ENCODE measurements at regions not wholly inside any gene's neighbourhood (a gene's known extent, or its start where the extent isn't known, plus 50 kb on each side); places are given as distances from the start of the nearest gene placed in this dataset.

DNA sequence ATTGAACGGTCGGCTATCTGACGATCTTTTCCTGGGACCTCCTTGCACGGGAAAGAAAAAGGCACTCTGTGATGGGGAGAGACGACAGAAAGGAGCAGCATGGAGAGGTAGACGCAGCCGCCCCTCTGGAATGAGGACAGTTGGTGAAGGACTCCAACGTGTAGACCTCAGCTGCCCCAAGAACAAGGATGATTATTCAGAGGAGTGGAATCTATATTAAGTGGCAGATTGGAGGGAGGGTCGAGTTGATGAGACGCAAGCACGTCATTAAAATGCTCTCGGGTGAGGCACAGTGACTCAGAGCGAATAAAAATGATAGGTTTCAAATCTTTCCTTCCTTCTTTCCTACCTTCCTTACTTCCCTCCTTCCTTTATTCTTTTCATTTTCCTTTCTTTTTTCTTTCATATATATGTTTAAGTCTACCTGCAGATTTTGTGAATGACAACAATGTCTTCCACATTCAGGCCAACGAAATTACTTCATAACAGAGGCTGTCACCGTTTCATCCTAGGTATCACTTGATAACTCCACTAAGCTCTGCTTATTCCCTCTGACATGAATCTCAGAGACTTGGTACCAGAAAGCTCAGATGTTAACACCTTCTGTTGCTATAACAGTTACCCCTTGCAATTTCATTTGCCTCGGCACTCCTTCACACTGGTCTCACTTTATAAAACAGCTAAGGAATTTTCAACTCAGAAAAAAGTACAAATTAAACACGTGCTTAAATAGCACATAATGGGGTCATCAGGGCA, 110.0 kb upstream of the PPARGC1A start:
- H3K27ac Mint-ChIP-seq (ENCODE audit: unreplicated experiment): no peak overlapping the region
- no peak overlapping the region for H3K4me3 Mint-ChIP-seq
- no peaks in the 10 kb centered on the region for H3K9me3 Mint-ChIP-seq
- no peaks in the 10 kb centered on the region for H3K27me3 Mint-ChIP-seq (ENCODE audit: low read depth)
- H3K4me1 Mint-ChIP-seq: peaks cover 12% of the 10 kb centered on the region
- no peaks in the 10 kb centered on the region for H3K36me3 Mint-ChIP-seq (ENCODE audit: low read depth)
- DNase-seq (ENCODE audit: low read depth, low spot score): no peak
- TF ChIP-seq, protein P1, sequence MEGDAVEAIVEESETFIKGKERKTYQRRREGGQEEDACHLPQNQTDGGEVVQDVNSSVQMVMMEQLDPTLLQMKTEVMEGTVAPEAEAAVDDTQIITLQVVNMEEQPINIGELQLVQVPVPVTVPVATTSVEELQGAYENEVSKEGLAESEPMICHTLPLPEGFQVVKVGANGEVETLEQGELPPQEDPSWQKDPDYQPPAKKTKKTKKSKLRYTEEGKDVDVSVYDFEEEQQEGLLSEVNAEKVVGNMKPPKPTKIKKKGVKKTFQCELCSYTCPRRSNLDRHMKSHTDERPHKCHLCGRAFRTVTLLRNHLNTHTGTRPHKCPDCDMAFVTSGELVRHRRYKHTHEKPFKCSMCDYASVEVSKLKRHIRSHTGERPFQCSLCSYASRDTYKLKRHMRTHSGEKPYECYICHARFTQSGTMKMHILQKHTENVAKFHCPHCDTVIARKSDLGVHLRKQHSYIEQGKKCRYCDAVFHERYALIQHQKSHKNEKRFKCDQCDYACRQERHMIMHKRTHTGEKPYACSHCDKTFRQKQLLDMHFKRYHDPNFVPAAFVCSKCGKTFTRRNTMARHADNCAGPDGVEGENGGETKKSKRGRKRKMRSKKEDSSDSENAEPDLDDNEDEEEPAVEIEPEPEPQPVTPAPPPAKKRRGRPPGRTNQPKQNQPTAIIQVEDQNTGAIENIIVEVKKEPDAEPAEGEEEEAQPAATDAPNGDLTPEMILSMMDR (conservative IDR thresholded peaks at IDR 0.05): no peak

DNA sequence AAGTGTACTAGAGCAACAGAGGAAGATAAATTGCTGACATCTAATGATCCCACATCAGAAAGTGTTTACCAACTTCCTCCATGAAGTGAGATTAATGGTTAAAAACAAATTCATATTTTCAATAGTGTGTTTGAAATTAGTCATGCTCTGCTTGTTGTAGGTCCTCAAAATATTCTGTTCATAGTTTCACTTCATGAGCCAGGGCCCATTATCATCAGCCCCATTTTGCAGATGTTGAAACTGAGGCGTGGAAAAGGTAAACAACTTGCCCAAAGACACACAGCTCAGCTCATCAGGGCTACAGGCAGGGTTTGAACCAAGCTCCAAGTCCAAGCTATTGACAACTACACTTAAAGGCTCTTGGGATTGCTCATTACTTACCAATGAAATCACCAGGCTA, 103.5 kb upstream of the PPARGC1A start:
- no peaks in the 10 kb centered on the region for H3K27me3 Mint-ChIP-seq (ENCODE audit: low read depth)
- no peaks in the 10 kb centered on the region for H3K9me3 Mint-ChIP-seq
- no peak for DNase-seq (ENCODE audit: low read depth, low spot score)
- H3K4me3 Mint-ChIP-seq: no peak overlapping the region
- TF ChIP-seq, protein P1 (conservative IDR thresholded peaks at IDR 0.05): no peak
- no peaks in the 10 kb centered on the region for H3K4me1 Mint-ChIP-seq
- no peak overlapping the region for H3K27ac Mint-ChIP-seq (ENCODE audit: unreplicated experiment)
- H3K36me3 Mint-ChIP-seq (ENCODE audit: low read depth): no peaks in the 10 kb centered on the region

DNA sequence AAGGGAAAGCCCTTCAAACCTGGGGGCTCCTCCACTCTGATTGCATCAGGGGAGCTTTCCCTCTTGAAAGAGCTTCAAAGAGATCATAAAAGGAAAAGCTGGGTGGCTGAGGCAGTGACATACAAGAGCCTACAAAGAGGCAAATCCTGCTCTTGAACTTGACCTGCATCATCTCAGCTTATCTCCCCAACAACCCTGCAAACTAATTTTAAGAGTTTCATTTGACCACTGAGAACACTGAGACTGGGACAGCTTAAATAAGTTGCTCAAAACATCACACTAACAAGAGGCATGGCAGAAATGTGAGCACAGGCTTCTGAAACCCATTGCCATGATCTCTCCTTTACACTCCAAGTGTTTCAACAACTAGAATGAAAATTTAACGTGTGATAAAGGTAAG, 101.6 kb upstream of the PPARGC1A start:
- H3K4me1 Mint-ChIP-seq: no peaks in the 10 kb centered on the region
- no peak overlapping the region for H3K4me3 Mint-ChIP-seq
- no peak for DNase-seq (ENCODE audit: low read depth, low spot score)
- no peak overlapping the region for H3K27ac Mint-ChIP-seq (ENCODE audit: unreplicated experiment)
- H3K27me3 Mint-ChIP-seq (ENCODE audit: low read depth): no peaks in the 10 kb centered on the region
- no peaks in the 10 kb centered on the region for H3K36me3 Mint-ChIP-seq (ENCODE audit: low read depth)
- H3K9me3 Mint-ChIP-seq: no peaks in the 10 kb centered on the region
- TF ChIP-seq, protein P1 (conservative IDR thresholded peaks at IDR 0.05): no peak

DNA sequence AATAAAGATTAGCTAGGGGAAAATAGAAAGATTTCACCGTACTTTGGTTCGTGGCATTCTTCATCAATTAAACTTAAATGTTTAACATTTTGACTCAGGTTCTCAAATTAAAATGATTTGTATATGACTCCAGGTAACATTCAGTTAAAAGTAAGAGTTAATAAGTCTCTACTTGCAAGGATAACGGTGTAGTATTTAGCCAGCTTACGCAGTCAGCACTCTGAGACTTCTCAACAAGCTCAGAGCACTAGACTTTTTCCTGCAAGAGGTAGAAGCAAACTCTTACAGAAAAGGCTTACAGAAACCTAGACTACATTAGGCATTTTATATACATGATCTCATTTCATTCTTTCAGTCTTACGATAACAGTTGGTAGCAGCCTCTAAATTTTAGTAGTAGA, 96.4 kb upstream of the PPARGC1A start:
- no peaks in the 10 kb centered on the region for H3K4me1 Mint-ChIP-seq
- DNase-seq (ENCODE audit: low read depth, low spot score): no peak
- H3K36me3 Mint-ChIP-seq (ENCODE audit: low read depth): no peaks in the 10 kb centered on the region
- H3K9me3 Mint-ChIP-seq: no peaks in the 10 kb centered on the region
- TF ChIP-seq, protein P1 (conservative IDR thresholded peaks at IDR 0.05): no peak
- no peaks in the 10 kb centered on the region for H3K27me3 Mint-ChIP-seq (ENCODE audit: low read depth)
- no peak overlapping the region for H3K4me3 Mint-ChIP-seq
- H3K27ac Mint-ChIP-seq (ENCODE audit: unreplicated experiment): no peak overlapping the region

DNA sequence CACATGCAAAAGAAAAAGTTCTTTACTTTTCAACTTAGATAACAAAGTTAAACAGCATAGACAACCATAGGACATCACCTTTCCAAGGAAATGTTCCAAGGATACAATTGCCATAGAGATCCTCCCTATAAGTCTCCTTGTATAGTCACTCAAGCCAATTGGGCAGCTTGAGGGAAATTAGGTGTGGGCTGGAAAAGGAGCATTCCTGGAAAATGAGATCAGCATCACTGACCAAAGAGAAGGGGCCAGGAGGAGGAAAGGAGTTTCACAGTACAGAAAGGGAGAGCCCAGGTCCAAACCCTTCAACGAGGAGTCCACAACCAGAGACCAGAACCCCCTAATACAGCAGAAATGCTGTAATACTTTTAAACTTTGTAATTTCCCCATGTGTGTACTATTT, 91.5 kb upstream of the PPARGC1A start:
- TF ChIP-seq, protein P1 (conservative IDR thresholded peaks at IDR 0.05): no peak
- peaks cover 10% of the 10 kb centered on the region for H3K4me1 Mint-ChIP-seq
- H3K27ac Mint-ChIP-seq (ENCODE audit: unreplicated experiment): no peak overlapping the region
- H3K4me3 Mint-ChIP-seq: no peak overlapping the region
- no peak for DNase-seq (ENCODE audit: low read depth, low spot score)
- H3K27me3 Mint-ChIP-seq (ENCODE audit: low read depth): no peaks in the 10 kb centered on the region
- H3K36me3 Mint-ChIP-seq (ENCODE audit: low read depth): no peaks in the 10 kb centered on the region
- no peaks in the 10 kb centered on the region for H3K9me3 Mint-ChIP-seq
